Body of pancreas (tissue), 4 donors: ENCODE measurements at regions not wholly inside any gene's neighbourhood (a gene's known extent, or its start where the extent isn't known, plus 50 kb on each side); places are given as distances from the start of the nearest gene placed in this dataset.
A peak's percentile ranks its signal among the peaks of the same experiment; 100 is the strongest.

Experiments used
- ATAC-seq: fragments of 150-250 bp; one replicate; pipeline ENCODE4 v1.9.1; 2016
- DNase-seq, 4 donors: peaks; one replicate each; pipeline ENCODE4 v3.0.0-alpha.2; 2019
- H3K27ac ChIP-seq, 4 donors: fragments of 200-600 bp; sonication (generic); 1 replicate in 3 of 4; 2 replicates in 1 of 4; pipeline versions ENCODE4 v1.5.1 to v1.6.1; 2016 to 2019; ENCODE audit warnings: mild to moderate bottlenecking in 1 of 4, mixed read lengths in 1 of 4, moderate library complexity in 1 of 4
- H3K27me3 ChIP-seq, 2 donors: fragments of 200-600 bp; sonication (generic); one replicate each; pipeline ENCODE4 v1.6.0; 2016; ENCODE audit warnings: mild to moderate bottlenecking in 1 of 2
- H3K36me3 ChIP-seq, 2 donors: fragments of 200-600 bp; sonication (generic); replicated peaks in 1 of 2; 2 replicates each; pipeline ENCODE4 v1.5.1; 2016; ENCODE audit warnings: low read depth in 2 of 2; ENCODE audit not compliant: insufficient read depth in 1 of 2
- H3K4me1 ChIP-seq: fragments of 200-600 bp; sonication (generic); one replicate; pipeline ENCODE4 v1.6.0; 2016
- H3K4me3 ChIP-seq, 2 donors: fragments of 200-600 bp; sonication (generic); 1 replicate in 1 of 2; 2 replicates in 1 of 2; pipeline ENCODE4 v1.5.1; 2016 to 2019
- H3K9me3 ChIP-seq, 3 donors: fragments of 200-600 bp; sonication (generic); 1 replicate in 2 of 3; 2 replicates in 1 of 3; pipeline ENCODE4 v1.5.1; 2016
- CTCF ChIP-seq, 7 experiments: fragments of 450-650 bp in 4 of 7; fragments of 200-600 bp in 3 of 7; sonication (generic) in 3 of 7; IDR thresholded peaks; one replicate each; pipeline ENCODE4 v1.5.1; 2016 to 2019; ENCODE audit warnings: antibody characterized with exemption in 7 of 7
- POLR2A ChIP-seq, 3 donors: fragments of 450-650 bp; IDR thresholded peaks; one replicate each; pipeline ENCODE4 v1.6.1; 2016; ENCODE audit warnings: antibody characterized with exemption in 3 of 3, mild to moderate bottlenecking in 2 of 3
- WGBS, 2 donors: methylation state at CpG; one replicate each; pipeline ENCODE4 v1.1.5; 2017; 5-methylcytosine and 5-hydroxymethylcytosine counted together
- intact Hi-C: fragments of 100-400 bp; cut with DNase I; formaldehyde crosslinking; loops from one replicate; pipeline ENCODE4 v1.15.1; 2023

- Histone ChIP-seq H3K27ac (no peak overlapping the region), H3K27me3 (no peaks in the 10 kb centered on the region), H3K4me3 (no peak overlapping the region), H3K9me3 (no peaks in the 10 kb centered on the region), H3K4me1 (no peaks in the 10 kb centered on the region), H3K36me3 (no peaks in the 10 kb centered on the region)
- 22% methylated on average over 4 of the region's 4 CpGs for WGBS, 2 donors
- peak in 2 of 4 donors; percentile 5 for DNase-seq
- peak; percentile 40 for ATAC-seq
- TF ChIP-seq POLR2A (IDR thresholded peaks at IDR 0.05) (no peak), CTCF (IDR thresholded peaks at IDR 0.05) (no peak)
- intact Hi-C loops = no loop called here
Measured at GRCh38 chr2:22817197-22817596, 567.8 kb upstream of the KLHL29 start.

- intact Hi-C loops = no loop called here
- no peak overlapping the region for H3K4me3 ChIP-seq
- H3K27me3 ChIP-seq = no peaks in the 10 kb centered on the region
- H3K9me3 ChIP-seq = no peaks in the 10 kb centered on the region
- H3K27ac ChIP-seq = no peak overlapping the region
- ATAC-seq (no peak), DNase-seq (no peak)
- no peak for TF ChIP-seq POLR2A (IDR thresholded peaks at IDR 0.05)
- no peak for TF ChIP-seq CTCF (IDR thresholded peaks at IDR 0.05)
- 22 to 37% methylated on average over 2 of the region's 2 CpGs for WGBS, 2 donors
- no peaks in the 10 kb centered on the region for H3K36me3 ChIP-seq
- H3K4me1 ChIP-seq = no peaks in the 10 kb centered on the region
Measured at GRCh38 chr2:22821458-22821857, 563.5 kb upstream of the KLHL29 start.

- Histone ChIP-seq H3K27ac (no peak overlapping the region), H3K9me3 (no peaks in the 10 kb centered on the region), H3K4me1 (no peaks in the 10 kb centered on the region), H3K36me3 (no peaks in the 10 kb centered on the region), H3K27me3 (no peaks in the 10 kb centered on the region), H3K4me3 (no peak overlapping the region)
- TF ChIP-seq CTCF (IDR thresholded peaks at IDR 0.05) = no peak
- no peak for TF ChIP-seq POLR2A (IDR thresholded peaks at IDR 0.05)
- WGBS, 2 donors = 35% methylated on average over 1 of the region's 1 CpG
- intact Hi-C loops = no loop called here
- ATAC-seq (no peak), DNase-seq (no peak)
Measured at GRCh38 chr2:22822835-22823234, 562.1 kb upstream of the KLHL29 start.

GRCh38 chr2:22824618-22825017 is 560.4 kb upstream of the KLHL29 start:
- DNase-seq (no peak), ATAC-seq (no peak)
- WGBS, 2 donors = 80 to 85% methylated on average over 4 of the region's 4 CpGs
- intact Hi-C loops = no loop called here
- Histone ChIP-seq H3K36me3 (no peaks in the 10 kb centered on the region), H3K4me1 (no peaks in the 10 kb centered on the region), H3K4me3 (no peak overlapping the region), H3K9me3 (no peaks in the 10 kb centered on the region), H3K27ac (no peak overlapping the region), H3K27me3 (no peaks in the 10 kb centered on the region)
- TF ChIP-seq CTCF (IDR thresholded peaks at IDR 0.05) (no peak), POLR2A (IDR thresholded peaks at IDR 0.05) (no peak)

- WGBS, 2 donors = 59 to 86% methylated on average over 1 of the region's 1 CpG
- TF ChIP-seq CTCF (IDR thresholded peaks at IDR 0.05) (no peak), POLR2A (IDR thresholded peaks at IDR 0.05) (no peak)
- H3K9me3 ChIP-seq = no peaks in the 10 kb centered on the region
- H3K27ac ChIP-seq = no peak overlapping the region
- no peak overlapping the region for H3K4me3 ChIP-seq
- DNase-seq (no peak), ATAC-seq (no peak)
- H3K4me1 ChIP-seq = no peaks in the 10 kb centered on the region
- no peaks in the 10 kb centered on the region for H3K36me3 ChIP-seq
- intact Hi-C loops = no loop called here
- H3K27me3 ChIP-seq = no peaks in the 10 kb centered on the region
Measured at GRCh38 chr2:22826703-22827102, 558.3 kb upstream of the KLHL29 start.
